ENCODE measurements at regions not wholly inside any gene's neighbourhood (a gene's known extent, or its start where the extent isn't known, plus 50 kb on each side); places are given as distances from the start of the nearest gene placed in this dataset.

GRCh38 chr6:122558080-122558479 is 52.1 kb upstream of the PKIB start:
- TF ChIP-seq, protein P1, sequence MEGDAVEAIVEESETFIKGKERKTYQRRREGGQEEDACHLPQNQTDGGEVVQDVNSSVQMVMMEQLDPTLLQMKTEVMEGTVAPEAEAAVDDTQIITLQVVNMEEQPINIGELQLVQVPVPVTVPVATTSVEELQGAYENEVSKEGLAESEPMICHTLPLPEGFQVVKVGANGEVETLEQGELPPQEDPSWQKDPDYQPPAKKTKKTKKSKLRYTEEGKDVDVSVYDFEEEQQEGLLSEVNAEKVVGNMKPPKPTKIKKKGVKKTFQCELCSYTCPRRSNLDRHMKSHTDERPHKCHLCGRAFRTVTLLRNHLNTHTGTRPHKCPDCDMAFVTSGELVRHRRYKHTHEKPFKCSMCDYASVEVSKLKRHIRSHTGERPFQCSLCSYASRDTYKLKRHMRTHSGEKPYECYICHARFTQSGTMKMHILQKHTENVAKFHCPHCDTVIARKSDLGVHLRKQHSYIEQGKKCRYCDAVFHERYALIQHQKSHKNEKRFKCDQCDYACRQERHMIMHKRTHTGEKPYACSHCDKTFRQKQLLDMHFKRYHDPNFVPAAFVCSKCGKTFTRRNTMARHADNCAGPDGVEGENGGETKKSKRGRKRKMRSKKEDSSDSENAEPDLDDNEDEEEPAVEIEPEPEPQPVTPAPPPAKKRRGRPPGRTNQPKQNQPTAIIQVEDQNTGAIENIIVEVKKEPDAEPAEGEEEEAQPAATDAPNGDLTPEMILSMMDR (conservative IDR thresholded peaks at IDR 0.05 in 1 of 2, IDR thresholded peaks at IDR 0.05 in 1 of 2; ENCODE audit: low read depth in 1 of 2, low read length in 2 of 2) = no peak
- TF ChIP-seq EZH2 (IDR thresholded peaks at IDR 0.05; ENCODE audit: low read length, missing control alignments) = no peak

Data from fibroblast of lung (primary cell).